ENCODE measurements at regions not wholly inside any gene's neighbourhood (a gene's known extent, or its start where the extent isn't known, plus 50 kb on each side); places are given as distances from the start of the nearest gene placed in this dataset.
A peak's percentile ranks its signal among the peaks of the same experiment; 100 is the strongest.

GRCh38 chr13:75231235-75231634 is 250.7 kb downstream of the TBC1D4 start:
- H3K23ac ChIP-seq (ENCODE audit: low read length): no peak overlapping the region
- H3K4me2 ChIP-seq (ENCODE audit: low read length): no peak overlapping the region
- no peaks in the 10 kb centered on the region for H3K79me2 ChIP-seq (ENCODE audit: control insufficient read depth, insufficient read depth, low read length)
- H3K27me3 ChIP-seq (ENCODE audit: insufficient read depth, low read length, poor library complexity): no peaks in the 10 kb centered on the region
- no peak overlapping the region for H3K4ac ChIP-seq (ENCODE audit: low read depth, low read length)
- H4K8ac ChIP-seq (ENCODE audit: low read depth, low read length): no peak overlapping the region
- no CpG with 5 or more reads among the region's 1 CpG for WGBS (ENCODE audit: extremely low coverage, insufficient coverage, low lambda C conversion rate)
- no peaks in the 10 kb centered on the region for H3K4me1 ChIP-seq (ENCODE audit: control insufficient read depth, low read depth, low read length)
- DNase-seq: no peak
- H3K36me3 ChIP-seq (ENCODE audit: control insufficient read depth, insufficient read depth, low read length): no peaks in the 10 kb centered on the region
- H4K5ac ChIP-seq (ENCODE audit: low read length): no peak overlapping the region
- H2BK15ac ChIP-seq (replicated peaks; ENCODE audit: low read depth): no peak overlapping the region
- no peak overlapping the region for H3K18ac ChIP-seq (ENCODE audit: low read length)
- no peak overlapping the region for H2AK5ac ChIP-seq (ENCODE audit: low read length)
- H3K27ac ChIP-seq (ENCODE audit: low read depth, low read length): no peak overlapping the region
- H2BK120ac ChIP-seq (ENCODE audit: low read depth, low read length): no peak overlapping the region
- H2BK5ac ChIP-seq (ENCODE audit: low read length): no peak overlapping the region
- H3K4me3 ChIP-seq (ENCODE audit: low read length): no peak overlapping the region
- no peak overlapping the region for H3K56ac ChIP-seq (ENCODE audit: low read length)
- H3K79me1 ChIP-seq (ENCODE audit: low read length): no peaks in the 10 kb centered on the region
- H3K9ac ChIP-seq (ENCODE audit: low read length): no peak overlapping the region

GRCh38 chr13:75226733-75227435 is 255.1 kb downstream of the TBC1D4 start:
- Histone ChIP-seq H3K4me1 (ENCODE audit: control insufficient read depth, low read depth, low read length) (no peaks in the 10 kb centered on the region), H3K79me1 (ENCODE audit: low read length) (no peaks in the 10 kb centered on the region), H2BK5ac (ENCODE audit: low read length) (no peak overlapping the region), H3K18ac (ENCODE audit: low read length) (no peak overlapping the region), H4K8ac (ENCODE audit: low read depth, low read length) (no peak overlapping the region), H3K36me3 (ENCODE audit: control insufficient read depth, insufficient read depth, low read length) (no peaks in the 10 kb centered on the region), H3K4ac (ENCODE audit: low read depth, low read length) (no peak overlapping the region), H2BK120ac (ENCODE audit: low read depth, low read length) (no peak overlapping the region), H3K9ac (ENCODE audit: low read length) (no peak overlapping the region), H3K27ac (ENCODE audit: low read depth, low read length) (no peak overlapping the region), H2BK15ac (replicated peaks; ENCODE audit: low read depth) (no peak overlapping the region), H3K56ac (ENCODE audit: low read length) (no peak overlapping the region), H3K4me3 (ENCODE audit: low read length) (no peak overlapping the region), H3K4me2 (ENCODE audit: low read length) (no peak overlapping the region), H3K79me2 (ENCODE audit: control insufficient read depth, insufficient read depth, low read length) (no peaks in the 10 kb centered on the region), H2AK5ac (ENCODE audit: low read length) (no peak overlapping the region), H3K23ac (ENCODE audit: low read length) (no peak overlapping the region), H4K5ac (ENCODE audit: low read length) (no peak overlapping the region), H3K27me3 (ENCODE audit: insufficient read depth, low read length, poor library complexity) (no peaks in the 10 kb centered on the region)
- no CpG with 5 or more reads among the region's 3 CpGs for WGBS (ENCODE audit: extremely low coverage, insufficient coverage, low lambda C conversion rate)
- DNase-seq: peak; percentile 5

GRCh38 chr13:75226092-75226491 is 255.9 kb downstream of the TBC1D4 start:
- no peak overlapping the region for H2AK5ac ChIP-seq (ENCODE audit: low read length)

GRCh38 chr13:75225288-75226032 is 256.5 kb downstream of the TBC1D4 start:
- no peak overlapping the region for H2AK5ac ChIP-seq (ENCODE audit: low read length)
- H2BK120ac ChIP-seq (ENCODE audit: low read depth, low read length): no peak overlapping the region
- H3K4ac ChIP-seq (ENCODE audit: low read depth, low read length): no peak overlapping the region
- H3K79me1 ChIP-seq (ENCODE audit: low read length): no peaks in the 10 kb centered on the region
- no peak overlapping the region for H3K4me2 ChIP-seq (ENCODE audit: low read length)
- no peak overlapping the region for H3K9ac ChIP-seq (ENCODE audit: low read length)
- H3K4me1 ChIP-seq (ENCODE audit: control insufficient read depth, low read depth, low read length): no peaks in the 10 kb centered on the region
- H2BK15ac ChIP-seq (replicated peaks; ENCODE audit: low read depth): no peak overlapping the region
- H3K27me3 ChIP-seq (ENCODE audit: insufficient read depth, low read length, poor library complexity): no peaks in the 10 kb centered on the region
- H4K5ac ChIP-seq (ENCODE audit: low read length): no peak overlapping the region
- no peak overlapping the region for H3K4me3 ChIP-seq (ENCODE audit: low read length)
- WGBS (ENCODE audit: extremely low coverage, insufficient coverage, low lambda C conversion rate): no CpG with 5 or more reads among the region's 1 CpG
- H3K18ac ChIP-seq (ENCODE audit: low read length): no peak overlapping the region
- H3K79me2 ChIP-seq (ENCODE audit: control insufficient read depth, insufficient read depth, low read length): no peaks in the 10 kb centered on the region
- H3K56ac ChIP-seq (ENCODE audit: low read length): no peak overlapping the region
- H3K27ac ChIP-seq (ENCODE audit: low read depth, low read length): no peak overlapping the region
- H3K36me3 ChIP-seq (ENCODE audit: control insufficient read depth, insufficient read depth, low read length): no peaks in the 10 kb centered on the region
- no peak for DNase-seq
- no peak overlapping the region for H3K23ac ChIP-seq (ENCODE audit: low read length)
- no peak overlapping the region for H4K8ac ChIP-seq (ENCODE audit: low read depth, low read length)
- H2BK5ac ChIP-seq (ENCODE audit: low read length): no peak overlapping the region

More at GRCh38 chr13:75226092-75226491, 255.9 kb downstream of the TBC1D4 start:
- Histone ChIP-seq H3K23ac (ENCODE audit: low read length) (no peak overlapping the region), H3K56ac (ENCODE audit: low read length) (no peak overlapping the region), H2BK15ac (replicated peaks; ENCODE audit: low read depth) (no peak overlapping the region), H3K4me3 (ENCODE audit: low read length) (no peak overlapping the region), H3K4me2 (ENCODE audit: low read length) (no peak overlapping the region), H3K27me3 (ENCODE audit: insufficient read depth, low read length, poor library complexity) (no peaks in the 10 kb centered on the region), H3K27ac (ENCODE audit: low read depth, low read length) (no peak overlapping the region), H3K4me1 (ENCODE audit: control insufficient read depth, low read depth, low read length) (no peaks in the 10 kb centered on the region), H3K18ac (ENCODE audit: low read length) (no peak overlapping the region), H4K8ac (ENCODE audit: low read depth, low read length) (no peak overlapping the region), H3K4ac (ENCODE audit: low read depth, low read length) (no peak overlapping the region), H3K79me1 (ENCODE audit: low read length) (no peaks in the 10 kb centered on the region), H3K79me2 (ENCODE audit: control insufficient read depth, insufficient read depth, low read length) (no peaks in the 10 kb centered on the region), H3K36me3 (ENCODE audit: control insufficient read depth, insufficient read depth, low read length) (no peaks in the 10 kb centered on the region), H2BK120ac (ENCODE audit: low read depth, low read length) (no peak overlapping the region), H4K5ac (ENCODE audit: low read length) (no peak overlapping the region), H2BK5ac (ENCODE audit: low read length) (no peak overlapping the region), H3K9ac (ENCODE audit: low read length) (no peak overlapping the region)
- no CpG with 5 or more reads among the region's 9 CpGs for WGBS (ENCODE audit: extremely low coverage, insufficient coverage, low lambda C conversion rate)
- DNase-seq: peak; percentile 80

DNA sequence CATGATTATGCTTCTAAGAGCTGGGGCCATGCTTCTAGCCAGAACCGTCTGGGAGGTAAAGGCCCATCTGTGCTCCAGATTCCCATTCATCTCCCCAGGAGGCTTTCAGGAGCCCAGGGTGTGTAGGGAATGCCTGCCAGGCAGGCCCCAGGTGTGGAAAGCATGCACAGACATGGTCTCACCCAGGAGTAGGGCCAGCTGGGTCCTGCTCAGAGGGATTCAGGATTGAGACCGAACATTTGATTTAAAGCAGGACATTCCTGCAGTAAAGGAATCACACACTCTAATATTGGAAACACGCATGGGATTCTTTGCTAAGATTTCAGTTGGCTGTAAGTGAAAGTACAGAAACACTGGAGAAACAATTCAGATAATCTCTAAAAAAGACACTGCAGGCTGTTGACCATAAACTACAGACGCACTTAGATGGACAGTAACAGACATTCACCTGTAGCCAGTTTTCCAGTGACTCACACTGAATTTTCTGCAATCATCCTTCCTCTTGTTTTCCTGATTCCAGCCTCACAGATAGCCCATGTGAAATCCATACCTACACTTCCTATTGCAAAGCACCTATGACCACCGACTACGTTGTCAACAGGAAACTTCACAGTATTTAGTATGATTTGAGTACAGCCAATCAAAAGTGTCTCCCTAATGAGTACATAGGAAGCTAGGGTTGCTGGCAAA is 257.8 kb downstream of the TBC1D4 start:
- no peak for DNase-seq
- Histone ChIP-seq H3K79me1 (ENCODE audit: low read length) (no peaks in the 10 kb centered on the region), H3K4me1 (ENCODE audit: control insufficient read depth, low read depth, low read length) (no peaks in the 10 kb centered on the region), H4K5ac (ENCODE audit: low read length) (no peak overlapping the region), H3K27ac (ENCODE audit: low read depth, low read length) (no peak overlapping the region), H3K36me3 (ENCODE audit: control insufficient read depth, insufficient read depth, low read length) (no peaks in the 10 kb centered on the region), H3K79me2 (ENCODE audit: control insufficient read depth, insufficient read depth, low read length) (no peaks in the 10 kb centered on the region), H3K18ac (ENCODE audit: low read length) (no peak overlapping the region), H4K8ac (ENCODE audit: low read depth, low read length) (no peak overlapping the region), H3K4me2 (ENCODE audit: low read length) (no peak overlapping the region), H2BK5ac (ENCODE audit: low read length) (no peak overlapping the region), H3K23ac (ENCODE audit: low read length) (no peak overlapping the region), H3K27me3 (ENCODE audit: insufficient read depth, low read length, poor library complexity) (no peaks in the 10 kb centered on the region), H3K4me3 (ENCODE audit: low read length) (no peak overlapping the region), H2BK120ac (ENCODE audit: low read depth, low read length) (no peak overlapping the region), H3K4ac (ENCODE audit: low read depth, low read length) (no peak overlapping the region), H2BK15ac (replicated peaks; ENCODE audit: low read depth) (no peak overlapping the region), H2AK5ac (ENCODE audit: low read length) (no peak overlapping the region), H3K9ac (ENCODE audit: low read length) (no peak overlapping the region), H3K56ac (ENCODE audit: low read length) (no peak overlapping the region)
- WGBS (ENCODE audit: extremely low coverage, insufficient coverage, low lambda C conversion rate): no CpG with 5 or more reads among the region's 6 CpGs
